HCT116 (cell line): ENCODE measurements at regions not wholly inside any gene's neighbourhood (a gene's known extent, or its start where the extent isn't known, plus 50 kb on each side); places are given as distances from the start of the nearest gene placed in this dataset.
A peak's percentile ranks its signal among the peaks of the same experiment; 100 is the strongest.

ENCODE experiments used
- ATAC-seq: fragments of 200-7000 bp; cut with Tn5 transposase; 2 replicates; pipeline ENCODE4 v1.9.1; 2020; ENCODE audit warnings: mild to moderate bottlenecking, moderate library complexity
- BruUV-seq: library from RNA; stranded (reverse); fragments of 400-500 nt; replicated peaks from 2 replicates; lab custom pipeline; 2021; lab: Mats Ljungman, UMichigan
- CTCF ChIA-PET: fragments of 300-600 bp; sonication (Branson Sonifier 250); formaldehyde crosslinking; loops from one replicate; lab custom pipeline; 2021; ENCODE audit warnings: antibody characterized with exemption; lab: Charles Lee
- POLR2A ChIA-PET: fragments of 300-600, 350-600 bp; sonication (Branson Sonifier 250); formaldehyde crosslinking; loops from one replicate; lab custom pipeline; 2021; ENCODE audit warnings: antibody characterized with exemption; lab: Charles Lee
- RAD21 ChIA-PET, 2 experiments: fragments of 300-600 bp; sonication (Branson Sonifier 250); formaldehyde crosslinking; loops; one replicate each; lab custom pipeline; 2023; ENCODE audit warnings: low total read pairs in 2 of 2; ENCODE audit not compliant: uncharacterized antibody in 2 of 2, unreplicated experiment in 2 of 2, low non-redundant PET in 1 of 2; lab: Charles Lee
- DNase-seq: peaks from one replicate; pipeline ENCODE4 v3.0.0-alpha.2; 2010; ENCODE audit warnings: low read depth, low spot score
- H2AFZ ChIP-seq: fragments of 200-600 bp; shearing (Covaris generic), sonication (generic); 2 replicates; pipeline ENCODE4 v1.6.1; 2017; ENCODE audit warnings: low read depth, mixed run types, mixed read lengths, antibody characterized with exemption, low read length; ENCODE audit not compliant: poor library complexity, severe bottlenecking
- H3K27ac ChIP-seq: 2 replicates; pipeline ENCODE4 v1.5.1; 2012; ENCODE audit warnings: low read depth, low read length
- H3K27me3 ChIP-seq: fragments of 200-600 bp; sonication (generic); 2 replicates; pipeline ENCODE4 v1.6.1; 2016; ENCODE audit warnings: mixed run types, low read length, mixed read lengths; ENCODE audit not compliant: insufficient read depth
- H3K36me3 ChIP-seq, 2 experiments: fragments of 200-500 bp in 1 of 2; fragments of 200-600 bp in 1 of 2; sonication (Bioruptor generic) in 1 of 2; sonication (generic) in 1 of 2; 2 replicates each; pipeline versions ENCODE4 v1.5.1 to v1.6.1; 2014 to 2016; ENCODE audit warnings: low read length in 2 of 2, inconsistent platforms in 1 of 2, mixed read lengths in 1 of 2, mixed run types in 1 of 2; ENCODE audit not compliant: insufficient read depth in 2 of 2, control insufficient read depth in 1 of 2
- H3K4me1 ChIP-seq, 2 experiments: fragments of 200-600 bp in 1 of 2; sonication (generic) in 1 of 2; 2 replicates each; pipeline versions ENCODE4 v1.5.1 to v1.6.1; 2012 to 2017; ENCODE audit warnings: low read length in 2 of 2, inconsistent platforms in 1 of 2, mild to moderate bottlenecking in 1 of 2, mixed read lengths in 1 of 2, mixed run types in 1 of 2, moderate library complexity in 1 of 2; ENCODE audit not compliant: insufficient read depth in 2 of 2, control insufficient read depth in 1 of 2
- H3K4me2 ChIP-seq: fragments of 200-600 bp; sonication (generic); 2 replicates; pipeline ENCODE4 v1.6.1; 2017; ENCODE audit warnings: mixed run types, low read length, mixed read lengths
- H3K4me3 ChIP-seq, 2 experiments: fragments of 200-600 bp in 1 of 2; sonication (generic) in 1 of 2; replicated peaks in 1 of 2; 2 replicates each; pipeline ENCODE4 v1.5.1; 2011 to 2016; ENCODE audit warnings: low read length in 2 of 2, control low read depth in 1 of 2, low read depth in 1 of 2, mild to moderate bottlenecking in 1 of 2, mixed read lengths in 1 of 2, mixed run types in 1 of 2
- H3K79me2 ChIP-seq: fragments of 200-600 bp; sonication (generic); 2 replicates; pipeline ENCODE4 v1.6.1; 2017; ENCODE audit warnings: mild to moderate bottlenecking, mixed run types, low read length, moderate library complexity, mixed read lengths; ENCODE audit not compliant: insufficient read depth
- H3K9ac ChIP-seq: fragments of 200-600 bp; sonication (generic); 2 replicates; pipeline ENCODE4 v1.6.1; 2016; ENCODE audit warnings: low read length, mixed read lengths
- H3K9me2 ChIP-seq: fragments of 200-600 bp; sonication (generic), shearing (Covaris generic); 2 replicates; pipeline ENCODE4 v1.6.1; 2017; ENCODE audit warnings: mixed run types, mild to moderate bottlenecking, moderate library complexity; ENCODE audit not compliant: insufficient read depth
- H3K9me3 ChIP-seq, 2 experiments: fragments of 200-500 bp in 1 of 2; fragments of 200-600 bp in 1 of 2; sonication (Bioruptor generic) in 1 of 2; sonication (generic) in 1 of 2; 2 replicates each; pipeline ENCODE4 v1.6.1; 2014 to 2017; ENCODE audit warnings: low read length in 2 of 2, mixed read lengths in 2 of 2, inconsistent platforms in 1 of 2, low read depth in 1 of 2, mild to moderate bottlenecking in 1 of 2, mixed run types in 1 of 2, moderate library complexity in 1 of 2; ENCODE audit not compliant: control insufficient read depth in 1 of 2, insufficient read depth in 1 of 2
- H4K20me1 ChIP-seq: fragments of 200-600 bp; sonication (generic), shearing (Covaris generic); 2 replicates; pipeline ENCODE4 v1.6.1; 2017; ENCODE audit warnings: mixed run types, mild to moderate bottlenecking, moderate library complexity; ENCODE audit not compliant: insufficient read depth
- RAD21 ChIP-seq: IDR thresholded peaks from 2 replicates; pipeline ENCODE4 v1.6.1; 2012; ENCODE audit warnings: low read depth, mild to moderate bottlenecking
- REST ChIP-seq: IDR thresholded peaks from 2 replicates; pipeline ENCODE4 v1.6.1; 2012; ENCODE audit warnings: low read depth
- SIN3A ChIP-seq: IDR thresholded peaks from 2 replicates; pipeline ENCODE4 v1.6.1; 2012; ENCODE audit warnings: low read depth
- ZNF274 ChIP-seq: fragments of 200-500 bp; sonication (Bioruptor generic); IDR thresholded peaks from 2 replicates; pipeline ENCODE4 v1.6.1; 2014; ENCODE audit warnings: mild to moderate bottlenecking, low read depth, low read length, inconsistent platforms
- intact Hi-C: fragments of 100-400 bp; cut with micrococcal nuclease; formaldehyde crosslinking; loops from 2 replicates; pipeline ENCODE4 v1.10.0; 2022
- TF ChIP-seq, protein P1 (sequence below): IDR thresholded peaks from 2 replicates; pipeline ENCODE4 v1.6.1; 2012

DNA sequence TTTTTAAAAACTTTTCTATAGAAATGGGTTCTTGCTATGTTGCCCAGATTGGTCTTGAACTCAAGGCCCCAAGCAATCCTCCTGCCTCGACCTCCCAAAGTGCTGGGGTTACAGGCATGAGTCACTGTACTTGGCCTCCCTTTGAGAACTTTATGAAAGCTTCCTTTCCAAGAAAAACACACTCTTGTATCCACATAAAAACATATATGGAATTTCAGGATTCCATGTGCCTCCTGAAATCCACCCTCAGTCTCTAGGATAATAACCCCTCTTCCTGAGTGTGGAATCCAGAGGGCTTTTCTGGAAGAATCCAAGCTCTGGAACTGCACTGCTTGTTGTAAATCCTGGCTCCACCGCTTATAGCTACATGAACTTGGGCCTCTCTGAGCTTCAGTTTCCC lies 53.2 kb upstream of the MRTFB start:
- no peak overlapping the region for H3K9ac ChIP-seq
- H3K9me2 ChIP-seq, result no peaks in the 10 kb centered on the region
- TF ChIP-seq, protein P1, sequence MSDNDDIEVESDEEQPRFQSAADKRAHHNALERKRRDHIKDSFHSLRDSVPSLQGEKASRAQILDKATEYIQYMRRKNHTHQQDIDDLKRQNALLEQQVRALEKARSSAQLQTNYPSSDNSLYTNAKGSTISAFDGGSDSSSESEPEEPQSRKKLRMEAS, result no peak
- no peak for TF ChIP-seq REST
- no peak overlapping the region for H2AFZ ChIP-seq
- H3K27ac ChIP-seq, result no peak overlapping the region
- H3K4me3 ChIP-seq, result no peak overlapping the region
- intact Hi-C loops, result no loop called here
- H3K9me3 ChIP-seq, result no peaks in the 10 kb centered on the region
- RAD21 ChIA-PET, result no interaction called here
- peaks cover 4 to 7% of the 10 kb centered on the region in 2 experiments; a peak in 3 of 4 replicates for H3K4me1 ChIP-seq
- CTCF ChIA-PET, result no interaction called here
- H3K4me2 ChIP-seq, result no peak overlapping the region
- no peaks in the 10 kb centered on the region for H3K79me2 ChIP-seq
- no peaks in the 10 kb centered on the region for H3K27me3 ChIP-seq
- ATAC-seq, result no peak
- no peaks in the 10 kb centered on the region; the same call in 1 of the 2 replicates for H4K20me1 ChIP-seq
- no peaks in the 10 kb centered on the region for H3K36me3 ChIP-seq
- no TSS peak for BruUV-seq
- no peak for DNase-seq
- POLR2A ChIA-PET, result no interaction called here

DNA sequence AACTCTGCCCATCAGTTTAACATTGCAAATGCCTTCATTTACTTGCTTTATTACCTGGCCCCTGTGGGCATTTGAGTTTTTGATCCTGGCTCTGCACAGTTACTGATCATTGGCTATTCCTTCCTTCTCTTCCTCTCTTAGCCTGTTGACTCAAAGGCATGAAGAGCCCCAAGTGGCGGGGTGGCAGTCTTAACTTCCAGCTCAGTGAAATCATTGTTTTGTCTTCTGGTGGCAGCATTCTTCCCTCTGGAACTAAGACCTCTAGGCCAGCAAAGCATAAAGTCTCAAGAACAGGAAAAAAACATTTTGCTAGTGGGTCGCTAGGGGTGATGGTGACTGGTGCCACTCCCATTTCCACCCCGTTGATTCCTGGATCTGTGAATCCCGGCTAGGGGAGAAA lies 52.3 kb upstream of the MRTFB start:
- no peak overlapping the region for H2AFZ ChIP-seq
- CTCF ChIA-PET, result no interaction called here
- BruUV-seq, result no TSS peak
- H3K27me3 ChIP-seq, result no peaks in the 10 kb centered on the region
- RAD21 ChIA-PET, result no interaction called here
- no peak overlapping the region for H3K4me3 ChIP-seq
- H3K4me2 ChIP-seq, result no peak overlapping the region
- no peak overlapping the region for H3K9ac ChIP-seq
- H3K79me2 ChIP-seq, result no peaks in the 10 kb centered on the region
- intact Hi-C loops, result no loop called here
- no peaks in the 10 kb centered on the region for H3K9me3 ChIP-seq
- DNase-seq (no peak), ATAC-seq (peak; percentile 65)
- H3K36me3 ChIP-seq, result no peaks in the 10 kb centered on the region
- peaks cover 0 to 7% of the 10 kb centered on the region in 2 experiments; a peak in 3 of 4 replicates for H3K4me1 ChIP-seq
- no peak overlapping the region for H3K27ac ChIP-seq
- POLR2A ChIA-PET, result no interaction called here
- peak; percentile 23; the same call in 1 of the 2 replicates for TF ChIP-seq RAD21
- TF ChIP-seq ZNF274, result no peak
- TF ChIP-seq SIN3A, result no peak
- TF ChIP-seq, all 23 proteins: peak for 1
- Histone ChIP-seq H4K20me1 (no peaks in the 10 kb centered on the region; the same call in 1 of the 2 replicates), H3K9me2 (no peaks in the 10 kb centered on the region)
